A549 (cell line): ENCODE measurements at regions not wholly inside any gene's neighbourhood (a gene's known extent, or its start where the extent isn't known, plus 50 kb on each side); places are given as distances from the start of the nearest gene placed in this dataset.

ENCODE experiments used
- ATAC-seq, 2 experiments: fragments of 200-7000 bp in 1 of 2; fragments of >200 bp in 1 of 2; cut with Nextera tagmentation in 1 of 2; cut with Tn5 transposase in 1 of 2; 3 replicates each; pipeline versions ENCODE4 v1.8.0 to v1.9.1; 2018 to 2020; ENCODE audit warnings: mild to moderate bottlenecking in 1 of 2, moderate library complexity in 1 of 2
- CTCF ChIA-PET: fragments of 300-600 bp; sonication (Branson Sonifier 250); formaldehyde crosslinking; extraction: SDS; loops from one replicate; lab custom pipeline; 2021; ENCODE audit warnings: antibody characterized with exemption, inconsistent platforms; lab: Yijun Ruan, JAX
- POLR2A ChIA-PET: fragments of 350-600 bp; formaldehyde crosslinking; extraction: SDS; loops from one replicate; lab custom pipeline; 2021; ENCODE audit warnings: antibody characterized with exemption, inconsistent platforms; lab: Yijun Ruan, JAX
- DNase-seq, 2 experiments: peaks; one replicate each; pipeline versions ENCODE4 v3.0.0 to v3.0.0-alpha.2; 2011 to 2016; ENCODE audit warnings: low read depth in 1 of 2, low spot score in 1 of 2
- FAIRE-seq: peaks from 2 replicates; lab custom pipeline; 2011; peaks lifted over from hg19 to GRCh38; lab: Jason Lieb, UNC
- H3K27ac ChIP-seq, 2 experiments: fragments of >200 bp; sonication (Bioruptor Twin); formaldehyde crosslinking; 3 replicates each; pipeline ENCODE4 v1.5.1; 2016 to 2017
- H3K4me1 ChIP-seq: fragments of >200 bp; sonication (Bioruptor Twin); formaldehyde crosslinking; 3 replicates; pipeline ENCODE4 v1.6.1; 2016
- H3K4me2 ChIP-seq: fragments of >200 bp; sonication (Bioruptor Twin); formaldehyde crosslinking; 3 replicates; pipeline ENCODE4 v1.6.1; 2016
- H3K4me3 ChIP-seq: fragments of >200 bp; sonication (Bioruptor Twin); formaldehyde crosslinking; 3 replicates; pipeline ENCODE4 v1.5.1; 2016
- H3K9me3 ChIP-seq: fragments of >200 bp; sonication (Bioruptor Twin); formaldehyde crosslinking; 3 replicates; pipeline ENCODE4 v1.6.1; 2016
- BHLHE40 ChIP-seq: IDR thresholded peaks from 2 replicates; pipeline ENCODE4 v1.6.1; 2012; ENCODE audit warnings: low read depth, low read length, inconsistent platforms
- CBX2 ChIP-seq: fragments of 200-600 bp; sonication (generic); IDR thresholded peaks from 2 replicates; pipeline ENCODE4 v1.6.1; 2016; ENCODE audit warnings: low read depth, mild to moderate bottlenecking, borderline replicate concordance
- CBX8 ChIP-seq: fragments of 200-600 bp; sonication (generic); IDR thresholded peaks from 2 replicates; pipeline ENCODE4 v1.6.1; 2016
- CHD2 ChIP-seq: fragments of 150-350 bp; IDR thresholded peaks from 2 replicates; pipeline ENCODE4 v1.6.1; 2014; ENCODE audit warnings: low read length; ENCODE audit not compliant: partially characterized antibody
- CHD4 ChIP-seq: fragments of 200-600 bp; sonication (generic); IDR thresholded peaks from 2 replicates; pipeline ENCODE4 v1.6.1; 2016; ENCODE audit warnings: antibody characterized with exemption, mild to moderate bottlenecking, borderline replicate concordance
- ESRRA ChIP-seq: fragments of 150-350 bp; IDR thresholded peaks from 2 replicates; pipeline ENCODE4 v1.6.1; 2014; ENCODE audit warnings: mild to moderate bottlenecking, low read length, borderline replicate concordance
- FOSL2 ChIP-seq, 2 experiments: fragments of 450-650 bp in 1 of 2; fragments of >200 bp in 1 of 2; sonication (Bioruptor Twin) in 1 of 2; formaldehyde crosslinking; IDR thresholded peaks; 2 replicates each; pipeline versions ENCODE4 v1.5.0 to v1.6.1; 2016 to 2020; ENCODE audit warnings: mild to moderate bottlenecking in 1 of 2, moderate library complexity in 1 of 2
- HDAC2 ChIP-seq: fragments of 200-600 bp; sonication (generic); IDR thresholded peaks from 2 replicates; pipeline ENCODE4 v1.6.1; 2016
- HOXA7 ChIP-seq: fragments of 250-450 bp; sonication (Bioruptor Pico); IDR thresholded peaks from 2 replicates; pipeline ENCODE4 v1.5.0; 2020; ENCODE audit warnings: mild to moderate bottlenecking, moderate library complexity
- HOXB5 ChIP-seq: fragments of 250-450 bp; sonication (Bioruptor Pico); IDR thresholded peaks from 2 replicates; pipeline ENCODE4 v1.5.0; 2020; ENCODE audit warnings: mild to moderate bottlenecking, moderate library complexity
- JUN ChIP-seq, 2 experiments: fragments of >200 bp; sonication (Bioruptor Twin); formaldehyde crosslinking; IDR thresholded peaks; 2 replicates in 1 of 2; 3 replicates in 1 of 2; pipeline ENCODE4 v1.6.1; 2016 to 2017
- RAD21 ChIP-seq, 2 experiments: fragments of >200 bp in 1 of 2; sonication (Bioruptor Twin) in 1 of 2; formaldehyde crosslinking in 1 of 2; IDR thresholded peaks in 1 of 2; conservative IDR thresholded peaks in 1 of 2; 2 replicates in 1 of 2; 3 replicates in 1 of 2; pipeline ENCODE4 v1.6.1; 2012 to 2018; ENCODE audit warnings: inconsistent platforms in 1 of 2
- RARB ChIP-seq: fragments of 250-450 bp; sonication (Bioruptor Pico); IDR thresholded peaks from 2 replicates; pipeline ENCODE4 v1.8.0; 2021; ENCODE audit warnings: mild to moderate bottlenecking, moderate library complexity
- RFX5 ChIP-seq: fragments of 450-650 bp; IDR thresholded peaks from 2 replicates; pipeline ENCODE4 v1.7.1; 2014; ENCODE audit warnings: antibody characterized with exemption, mild to moderate bottlenecking, moderate library complexity
- RNF2 ChIP-seq: fragments of 200-600 bp; sonication (generic); IDR thresholded peaks from 2 replicates; pipeline ENCODE4 v1.6.1; 2016; ENCODE audit warnings: low read depth, mild to moderate bottlenecking, antibody characterized with exemption, moderate library complexity, borderline replicate concordance
- SMC3 ChIP-seq: fragments of >200 bp; sonication (Bioruptor Twin); formaldehyde crosslinking; IDR thresholded peaks from 3 replicates; pipeline ENCODE4 v1.6.1; 2018; ENCODE audit warnings: inconsistent platforms
- TP53 ChIP-seq: fragments of 250-450 bp; sonication (Bioruptor Pico); IDR thresholded peaks from 2 replicates; pipeline ENCODE4 v1.5.0; 2021; ENCODE audit warnings: mild to moderate bottlenecking, moderate library complexity
- ZFP36 ChIP-seq: fragments of 450-650 bp; IDR thresholded peaks from 2 replicates; pipeline ENCODE4 v1.6.1; 2014; ENCODE audit warnings: borderline replicate concordance; ENCODE audit not compliant: partially characterized antibody
- ZSCAN20 ChIP-seq: fragments of 250-450 bp; sonication (Bioruptor Pico); IDR thresholded peaks from 2 replicates; pipeline ENCODE4 v1.8.0; 2022; ENCODE audit warnings: mild to moderate bottlenecking, moderate library complexity
- WGBS: methylation state at CpG from one replicate; pipeline ENCODE4 v1.1.6; 2017; ENCODE audit errors: missing lambda C conversion rate; 5-methylcytosine and 5-hydroxymethylcytosine counted together
- TF ChIP-seq, protein P1 (sequence below): fragments of 150-350 bp; IDR thresholded peaks from 2 replicates; pipeline ENCODE4 v1.6.1; 2014; ENCODE audit warnings: low read depth, mild to moderate bottlenecking, low read length
- TF ChIP-seq, protein P2 (sequence below): fragments of >200 bp; sonication (Bioruptor Twin); formaldehyde crosslinking; IDR thresholded peaks from 3 replicates; pipeline ENCODE4 v1.5.1; 2016
- TF ChIP-seq, protein P3 (sequence below): IDR thresholded peaks from 2 replicates; pipeline ENCODE4 v1.6.1; 2012
- TF ChIP-seq, protein P4 (sequence below): fragments of >200 bp; sonication (Bioruptor Twin); formaldehyde crosslinking; IDR thresholded peaks from 3 replicates; pipeline ENCODE4 v1.6.1; 2016

DNA sequence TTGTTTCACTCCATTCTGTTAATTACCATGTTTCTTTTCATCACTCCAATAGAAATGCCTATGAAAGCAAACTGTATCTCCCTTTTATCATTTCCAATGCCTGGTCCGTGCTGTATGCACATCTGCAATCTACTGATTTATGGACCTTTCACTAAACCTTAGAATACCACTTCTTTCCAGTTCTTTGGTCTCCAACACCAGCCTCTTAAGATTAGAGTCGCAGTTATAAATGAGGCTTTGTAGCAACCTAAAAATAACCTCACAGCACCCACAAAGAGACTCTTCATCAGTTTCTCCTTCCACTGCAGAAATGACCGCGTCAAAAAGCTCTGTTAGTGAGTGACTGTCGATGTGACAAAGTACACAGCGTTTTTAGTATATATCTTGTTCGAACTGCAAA, 282.6 kb downstream of the ADGRA3 start:
- Histone ChIP-seq H3K4me1 (no peaks in the 10 kb centered on the region), H3K4me3 (no peak overlapping the region), H3K9me3 (no peaks in the 10 kb centered on the region), H3K27ac (no peak overlapping the region), H3K4me2 (no peak overlapping the region)
- TF ChIP-seq RARB (no peak), CHD4 (no peak), ESRRA (no peak), HOXA7 (CRISPR knock-in tag) (no peak), RFX5 (no peak), BHLHE40 (no peak), FOSL2 (IDR thresholded peaks at IDR 0.05) (no peak), FOSL2 (CRISPR knock-in tag; IDR thresholded peaks at IDR 0.05) (no peak), CHD2 (no peak)
- TF ChIP-seq, protein P1, sequence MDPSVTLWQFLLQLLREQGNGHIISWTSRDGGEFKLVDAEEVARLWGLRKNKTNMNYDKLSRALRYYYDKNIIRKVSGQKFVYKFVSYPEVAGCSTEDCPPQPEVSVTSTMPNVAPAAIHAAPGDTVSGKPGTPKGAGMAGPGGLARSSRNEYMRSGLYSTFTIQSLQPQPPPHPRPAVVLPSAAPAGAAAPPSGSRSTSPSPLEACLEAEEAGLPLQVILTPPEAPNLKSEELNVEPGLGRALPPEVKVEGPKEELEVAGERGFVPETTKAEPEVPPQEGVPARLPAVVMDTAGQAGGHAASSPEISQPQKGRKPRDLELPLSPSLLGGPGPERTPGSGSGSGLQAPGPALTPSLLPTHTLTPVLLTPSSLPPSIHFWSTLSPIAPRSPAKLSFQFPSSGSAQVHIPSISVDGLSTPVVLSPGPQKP = no peak
- TF ChIP-seq, protein P2, sequence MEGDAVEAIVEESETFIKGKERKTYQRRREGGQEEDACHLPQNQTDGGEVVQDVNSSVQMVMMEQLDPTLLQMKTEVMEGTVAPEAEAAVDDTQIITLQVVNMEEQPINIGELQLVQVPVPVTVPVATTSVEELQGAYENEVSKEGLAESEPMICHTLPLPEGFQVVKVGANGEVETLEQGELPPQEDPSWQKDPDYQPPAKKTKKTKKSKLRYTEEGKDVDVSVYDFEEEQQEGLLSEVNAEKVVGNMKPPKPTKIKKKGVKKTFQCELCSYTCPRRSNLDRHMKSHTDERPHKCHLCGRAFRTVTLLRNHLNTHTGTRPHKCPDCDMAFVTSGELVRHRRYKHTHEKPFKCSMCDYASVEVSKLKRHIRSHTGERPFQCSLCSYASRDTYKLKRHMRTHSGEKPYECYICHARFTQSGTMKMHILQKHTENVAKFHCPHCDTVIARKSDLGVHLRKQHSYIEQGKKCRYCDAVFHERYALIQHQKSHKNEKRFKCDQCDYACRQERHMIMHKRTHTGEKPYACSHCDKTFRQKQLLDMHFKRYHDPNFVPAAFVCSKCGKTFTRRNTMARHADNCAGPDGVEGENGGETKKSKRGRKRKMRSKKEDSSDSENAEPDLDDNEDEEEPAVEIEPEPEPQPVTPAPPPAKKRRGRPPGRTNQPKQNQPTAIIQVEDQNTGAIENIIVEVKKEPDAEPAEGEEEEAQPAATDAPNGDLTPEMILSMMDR = no peak
- ChIA-PET POLR2A (no interaction called here), CTCF (no interaction called here)
- DNase-seq = no peak
- WGBS = 10% methylated on average over 7 of the region's 7 CpGs
- no peak for ATAC-seq
- no peak for FAIRE-seq

DNA sequence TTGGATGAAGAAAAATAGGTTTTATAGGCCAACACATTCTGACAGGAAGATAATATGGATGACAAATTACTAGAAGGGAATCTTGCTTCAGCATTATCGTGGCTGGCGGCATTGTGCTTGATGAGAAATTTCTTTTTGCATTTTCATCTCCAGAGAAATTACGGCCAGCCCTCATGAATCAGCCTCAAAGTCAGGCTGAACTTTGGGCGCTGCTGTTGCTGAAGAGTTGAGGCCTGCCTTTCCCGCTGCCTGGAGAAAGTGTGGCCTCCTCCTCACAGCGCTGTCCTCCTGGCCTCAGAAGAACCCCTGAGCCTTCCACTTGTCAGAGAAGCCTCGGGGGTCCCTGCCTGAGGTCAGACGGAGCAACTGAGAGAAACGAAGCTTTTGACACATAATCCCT, 272.4 kb upstream of the KCNIP4 start:
- Histone ChIP-seq H3K4me1 (no peaks in the 10 kb centered on the region), H3K9me3 (no peaks in the 10 kb centered on the region), H3K4me3 (no peak overlapping the region), H3K27ac (no peak overlapping the region), H3K4me2 (no peak overlapping the region)
- TF ChIP-seq JUN (IDR thresholded peaks at IDR 0.05) (no peak), BHLHE40 (no peak), SMC3 (no peak), CBX8 (no peak), CHD4 (no peak), ZFP36 (no peak), RNF2 (no peak), RAD21 (conservative IDR thresholded peaks at IDR 0.05 in 1 of 2, IDR thresholded peaks at IDR 0.05 in 1 of 2) (no peak), HDAC2 (no peak), ZSCAN20 (no peak), TP53 (no peak), CBX2 (no peak), HOXB5 (CRISPR knock-in tag) (no peak)
- TF ChIP-seq, protein P3, sequence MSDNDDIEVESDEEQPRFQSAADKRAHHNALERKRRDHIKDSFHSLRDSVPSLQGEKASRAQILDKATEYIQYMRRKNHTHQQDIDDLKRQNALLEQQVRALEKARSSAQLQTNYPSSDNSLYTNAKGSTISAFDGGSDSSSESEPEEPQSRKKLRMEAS = no peak
- TF ChIP-seq, protein P4, sequence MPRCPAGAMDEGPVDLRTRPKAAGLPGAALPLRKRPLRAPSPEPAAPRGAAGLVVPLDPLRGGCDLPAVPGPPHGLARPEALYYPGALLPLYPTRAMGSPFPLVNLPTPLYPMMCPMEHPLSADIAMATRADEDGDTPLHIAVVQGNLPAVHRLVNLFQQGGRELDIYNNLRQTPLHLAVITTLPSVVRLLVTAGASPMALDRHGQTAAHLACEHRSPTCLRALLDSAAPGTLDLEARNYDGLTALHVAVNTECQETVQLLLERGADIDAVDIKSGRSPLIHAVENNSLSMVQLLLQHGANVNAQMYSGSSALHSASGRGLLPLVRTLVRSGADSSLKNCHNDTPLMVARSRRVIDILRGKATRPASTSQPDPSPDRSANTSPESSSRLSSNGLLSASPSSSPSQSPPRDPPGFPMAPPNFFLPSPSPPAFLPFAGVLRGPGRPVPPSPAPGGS = no peak
- DNase-seq (no peak), FAIRE-seq (no peak), ATAC-seq (no peak)
- 31% methylated on average over 8 of the region's 9 CpGs for WGBS
- POLR2A ChIA-PET = no interaction called here
- CTCF ChIA-PET = interaction anchor here (0.6 kb wide), 1 partner anchor 1181 kb away, joined by 3 read pairs; no protein-coding TSS in a partner anchor
